Inflammatory macrophage treated with lipopolysaccharide for 1 hour (primary cell): ENCODE measurements at regions not wholly inside any gene's neighbourhood (a gene's known extent, or its start where the extent isn't known, plus 50 kb on each side); places are given as distances from the start of the nearest gene placed in this dataset.
A peak's percentile ranks its signal among the peaks of the same experiment; 100 is the strongest.

Experiments used
- DNase-seq, 2 donors: peaks; one replicate each; pipeline ENCODE4 v3.0.0-alpha.2; 2020 to 2022

DNA sequence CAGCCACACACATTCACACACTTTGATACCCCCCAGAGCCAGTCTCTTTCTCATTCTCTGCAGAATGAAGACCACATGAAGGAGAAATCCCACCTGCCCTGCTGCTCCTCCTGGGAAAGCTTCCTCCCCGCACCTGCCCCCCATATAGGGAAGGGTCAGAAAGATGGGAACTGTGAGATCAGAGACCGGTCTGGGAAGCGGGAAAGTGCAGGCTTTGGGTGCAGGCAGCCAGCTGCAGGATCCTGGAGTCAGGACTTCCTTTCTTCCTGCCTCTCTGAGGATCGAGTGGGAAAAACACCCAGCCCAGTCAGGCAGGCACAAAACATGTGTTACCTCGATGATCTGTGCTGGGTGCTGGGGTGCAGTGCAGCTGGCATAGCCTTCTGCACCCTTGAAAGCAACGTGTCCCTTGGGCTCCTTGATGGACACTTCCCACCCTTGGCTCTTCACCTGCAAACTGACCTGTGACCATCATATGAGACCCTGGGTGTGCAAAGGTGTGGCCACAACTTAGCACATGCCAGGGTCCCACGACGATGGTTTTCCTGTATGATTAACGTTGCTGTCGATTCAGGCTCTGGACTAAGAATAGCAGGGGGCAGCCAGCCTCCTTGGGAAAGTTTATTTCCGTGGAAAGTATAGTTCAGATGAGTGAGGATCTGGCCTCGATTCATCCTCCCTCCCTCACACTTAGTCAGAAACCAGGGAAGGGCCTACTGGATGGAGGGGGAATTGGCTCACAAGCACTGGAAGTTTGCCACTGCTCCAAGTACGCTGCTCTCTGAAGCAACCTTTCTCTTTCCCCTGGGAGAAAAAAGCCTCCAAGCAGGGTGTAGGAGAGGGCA is 105.4 kb upstream of the MED13L start:
- no peak for DNase-seq

DNA sequence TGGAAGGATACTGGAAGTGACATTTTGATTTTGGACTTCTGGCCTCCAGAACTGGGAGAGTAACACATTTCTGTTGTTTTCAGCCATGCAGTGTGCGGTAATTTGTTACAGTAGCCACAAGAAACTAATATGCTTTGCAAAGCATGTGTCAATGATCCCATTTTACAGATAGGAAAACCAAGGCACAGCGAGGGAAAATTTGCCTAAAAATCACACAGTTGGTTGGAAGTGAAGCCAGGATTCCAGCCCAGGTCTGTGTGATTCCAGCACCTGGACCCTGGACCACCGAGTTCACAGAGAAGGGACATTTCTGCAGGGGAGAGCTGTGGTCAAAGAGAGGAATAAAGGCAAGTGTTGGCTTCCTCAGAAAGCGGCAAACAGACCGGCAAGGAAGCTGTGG is 106.7 kb upstream of the MED13L start:
- no peak for DNase-seq

DNA sequence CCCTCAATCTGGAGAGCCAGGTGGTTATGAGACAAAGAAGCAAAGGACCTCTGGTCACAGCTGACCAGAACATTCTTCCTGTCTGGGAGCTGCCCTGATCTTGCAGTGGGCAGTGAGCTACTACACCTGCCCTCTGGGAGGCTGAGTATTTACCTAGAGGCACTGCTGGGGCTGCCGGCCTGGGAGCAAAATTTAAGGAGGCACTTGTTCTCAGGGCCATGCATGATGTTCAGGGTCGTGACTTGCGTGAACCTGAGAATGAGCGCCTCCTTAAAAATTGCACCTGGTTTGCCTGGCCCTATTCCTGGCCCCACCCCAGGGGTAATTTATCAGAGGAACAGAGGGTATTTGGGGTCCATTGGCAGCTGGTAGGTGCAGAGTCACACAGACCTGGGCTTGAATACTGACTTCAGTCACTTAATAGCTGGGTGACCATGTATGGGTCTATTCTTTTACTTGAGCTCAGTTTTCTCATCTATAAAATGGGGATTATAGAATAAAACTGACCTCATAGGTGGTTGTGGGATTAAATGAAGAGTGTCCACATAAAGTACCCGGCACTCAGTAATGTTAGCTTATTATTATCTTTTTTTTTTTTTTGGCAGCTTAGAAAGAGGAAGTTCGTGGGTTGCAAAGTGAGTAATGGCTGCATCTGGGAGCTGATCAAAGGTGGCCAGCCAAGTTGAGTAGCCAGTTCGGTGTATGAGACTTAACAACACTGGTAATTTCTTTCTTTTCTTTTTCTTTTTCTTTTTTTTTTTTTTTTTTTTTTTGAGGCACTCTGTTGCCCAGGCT is 107.4 kb upstream of the MED13L start:
- DNase-seq = peak; percentile 56 to 57

DNA sequence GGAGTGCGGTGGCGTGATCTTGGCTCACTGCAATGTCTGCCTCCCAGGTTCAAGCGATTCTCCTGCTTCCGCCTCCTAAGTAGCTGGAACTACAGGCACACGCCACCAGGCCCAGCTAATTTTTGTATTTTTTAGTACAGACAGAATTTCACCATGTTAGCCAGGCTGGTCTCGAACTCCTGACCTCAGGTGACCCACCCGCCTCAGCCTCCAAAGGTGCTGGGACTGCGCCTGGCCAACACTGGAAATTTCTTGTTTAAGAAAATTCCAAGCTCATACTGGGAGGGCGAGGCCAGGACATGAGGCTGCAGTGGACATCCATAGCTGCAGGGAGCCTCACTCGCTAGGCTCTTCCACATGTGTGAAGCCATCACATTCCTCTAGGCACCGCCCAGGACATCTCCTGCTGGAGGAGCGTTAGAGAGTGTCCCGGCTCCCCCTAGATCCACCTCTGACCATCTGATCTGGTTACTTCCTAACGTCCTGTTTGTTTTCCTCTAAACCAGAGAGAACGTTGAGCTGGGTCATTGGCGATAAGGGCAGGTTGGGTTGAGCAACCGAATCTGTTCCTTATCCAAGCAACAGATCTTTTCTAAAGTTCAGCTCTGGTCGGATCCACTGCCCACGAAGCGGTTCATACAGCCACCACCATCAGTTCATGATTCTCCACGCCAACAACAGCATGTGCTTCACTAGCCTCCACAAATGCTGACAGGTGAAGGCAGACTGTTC is 108.2 kb upstream of the MED13L start:
- DNase-seq = no peak

DNA sequence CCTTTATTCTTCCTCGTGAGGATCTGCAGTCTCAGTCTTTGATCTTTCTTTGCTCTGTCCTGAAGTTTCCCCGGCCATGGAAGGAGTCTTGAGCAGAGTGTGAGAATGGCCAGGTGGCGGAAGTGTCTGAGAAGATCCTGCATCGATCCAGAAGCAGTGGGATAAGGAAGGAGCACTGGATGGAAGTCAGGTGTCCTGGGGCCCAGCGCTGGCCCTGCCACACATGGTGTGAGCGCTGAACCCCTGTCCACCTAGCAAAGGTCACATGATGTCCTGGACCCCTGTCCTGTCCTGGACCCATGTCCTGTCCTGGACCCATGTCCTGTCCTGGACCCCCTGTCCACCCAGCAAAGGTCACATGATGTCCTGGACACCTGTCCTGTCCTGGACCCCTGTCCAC is 111.8 kb upstream of the MED13L start:
- DNase-seq = no peak

DNA sequence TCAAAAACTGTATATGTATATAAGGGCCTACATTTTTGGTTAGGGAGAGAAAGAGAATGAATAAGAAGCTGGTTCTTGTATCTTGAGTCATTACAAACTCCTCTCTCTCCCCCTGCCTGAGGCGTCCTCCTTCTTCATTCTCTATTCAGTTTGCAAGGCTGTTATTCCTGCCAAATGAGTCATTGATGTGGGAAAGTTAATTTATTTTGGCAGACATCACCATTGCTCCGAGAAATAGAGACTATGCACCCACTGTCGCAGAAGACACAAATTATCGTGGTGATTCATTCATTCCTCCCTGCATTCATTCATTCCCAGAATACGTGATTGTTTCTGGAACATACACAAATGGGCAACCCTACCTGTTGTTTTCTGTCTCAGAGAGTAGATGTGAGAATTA is 112.5 kb upstream of the MED13L start:
- no peak for DNase-seq

DNA sequence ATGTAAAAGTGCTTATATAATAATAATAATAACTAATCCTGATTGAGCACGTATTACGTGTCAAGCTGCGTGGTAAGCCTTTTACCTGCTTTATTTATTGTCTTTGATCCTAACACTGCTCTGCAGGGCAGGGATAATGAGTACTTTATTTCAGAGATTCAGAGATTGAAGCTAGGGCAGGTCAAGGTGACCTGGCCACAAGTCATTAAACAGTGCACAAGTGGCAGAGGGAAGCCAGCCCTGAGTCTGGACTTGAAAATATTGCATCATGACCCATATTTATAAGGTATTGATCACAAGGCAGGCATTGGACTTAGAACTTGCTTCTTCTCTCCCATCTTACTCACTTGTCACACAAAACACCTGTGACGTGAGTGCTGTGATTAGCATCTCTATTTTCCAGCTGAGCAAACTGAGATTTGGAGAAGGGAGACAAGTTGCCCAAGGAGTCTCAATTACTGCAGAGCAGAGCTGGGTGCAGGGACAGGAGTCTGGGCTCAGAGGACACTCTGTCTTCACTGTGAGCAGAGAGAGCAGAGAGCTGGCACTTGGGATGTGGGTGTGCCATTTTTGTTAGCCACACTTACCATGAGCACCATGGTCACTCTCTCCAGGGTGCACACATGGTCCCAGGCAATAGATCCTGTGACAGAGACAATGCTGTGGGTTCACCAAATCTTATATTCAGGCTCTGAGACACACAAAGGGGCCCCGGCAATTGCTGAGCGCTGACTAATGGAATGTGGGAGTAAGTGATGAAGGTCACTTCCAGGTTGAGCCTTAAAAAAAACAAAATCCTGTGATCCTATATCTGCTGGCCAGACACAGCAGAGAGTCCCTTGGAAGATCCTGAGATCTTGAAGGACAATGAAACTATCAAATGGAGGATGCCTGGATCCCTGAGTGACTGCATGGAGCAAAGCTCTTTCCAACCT is 113.2 kb upstream of the MED13L start:
- DNase-seq = no peak

DNA sequence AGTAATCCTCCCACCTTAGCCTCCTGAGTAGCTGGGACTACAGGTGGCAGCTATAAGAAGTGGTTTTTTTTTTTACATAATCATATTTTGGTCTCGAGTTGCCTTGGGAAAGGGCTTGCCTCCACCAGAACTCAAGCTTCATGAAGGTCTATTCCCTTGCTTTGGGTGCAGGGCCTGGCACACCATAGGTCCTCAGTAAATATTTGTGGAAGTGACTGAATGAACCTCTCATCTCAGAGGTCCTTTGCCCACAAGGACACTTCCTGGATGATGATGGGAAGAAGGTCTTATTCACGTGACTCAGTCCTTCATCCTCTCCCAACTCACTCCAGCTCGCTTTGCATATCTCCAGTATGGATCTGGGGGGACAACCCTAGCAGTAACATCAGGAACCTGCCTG is 114.0 kb upstream of the MED13L start:
- no peak for DNase-seq

DNA sequence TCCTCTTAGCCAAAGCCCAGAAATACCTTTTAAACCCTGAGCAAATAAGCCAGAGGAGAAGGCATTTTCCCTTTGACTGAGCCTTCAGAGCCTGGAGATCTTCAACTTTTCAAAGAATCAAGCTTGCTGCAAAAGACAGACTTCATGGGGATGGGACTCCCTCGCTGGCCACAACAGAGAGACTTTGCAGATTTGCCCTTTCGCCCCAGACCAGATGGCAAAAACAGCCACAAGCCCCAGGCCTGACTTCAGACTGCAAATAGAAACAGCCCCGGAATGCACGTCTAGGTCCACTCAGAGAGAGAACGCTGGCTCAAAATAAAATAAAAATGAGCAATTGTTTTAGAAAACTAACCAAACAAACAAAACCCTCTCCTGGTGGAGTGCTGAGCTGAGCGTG is 114.6 kb upstream of the MED13L start:
- no peak for DNase-seq

DNA sequence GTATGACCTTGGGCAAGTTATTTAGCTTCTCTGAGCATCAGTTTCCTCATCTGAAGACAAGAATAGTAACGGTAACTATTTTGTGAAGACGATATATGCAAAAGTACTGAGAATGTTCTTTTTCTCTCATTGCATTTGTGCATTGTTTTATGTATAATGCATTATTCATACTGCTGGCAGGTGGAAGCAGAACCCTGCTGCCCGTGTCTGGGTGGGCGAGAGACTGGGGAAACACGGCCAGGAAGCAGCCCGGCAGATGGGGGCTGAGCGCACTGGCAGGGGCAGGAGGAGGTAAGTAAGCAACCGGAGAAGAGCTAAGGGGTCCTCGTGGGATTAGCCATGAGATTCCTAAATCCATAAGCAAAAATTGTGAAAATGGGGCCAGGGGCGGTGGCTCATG is 115.8 kb upstream of the MED13L start:
- DNase-seq = no peak

DNA sequence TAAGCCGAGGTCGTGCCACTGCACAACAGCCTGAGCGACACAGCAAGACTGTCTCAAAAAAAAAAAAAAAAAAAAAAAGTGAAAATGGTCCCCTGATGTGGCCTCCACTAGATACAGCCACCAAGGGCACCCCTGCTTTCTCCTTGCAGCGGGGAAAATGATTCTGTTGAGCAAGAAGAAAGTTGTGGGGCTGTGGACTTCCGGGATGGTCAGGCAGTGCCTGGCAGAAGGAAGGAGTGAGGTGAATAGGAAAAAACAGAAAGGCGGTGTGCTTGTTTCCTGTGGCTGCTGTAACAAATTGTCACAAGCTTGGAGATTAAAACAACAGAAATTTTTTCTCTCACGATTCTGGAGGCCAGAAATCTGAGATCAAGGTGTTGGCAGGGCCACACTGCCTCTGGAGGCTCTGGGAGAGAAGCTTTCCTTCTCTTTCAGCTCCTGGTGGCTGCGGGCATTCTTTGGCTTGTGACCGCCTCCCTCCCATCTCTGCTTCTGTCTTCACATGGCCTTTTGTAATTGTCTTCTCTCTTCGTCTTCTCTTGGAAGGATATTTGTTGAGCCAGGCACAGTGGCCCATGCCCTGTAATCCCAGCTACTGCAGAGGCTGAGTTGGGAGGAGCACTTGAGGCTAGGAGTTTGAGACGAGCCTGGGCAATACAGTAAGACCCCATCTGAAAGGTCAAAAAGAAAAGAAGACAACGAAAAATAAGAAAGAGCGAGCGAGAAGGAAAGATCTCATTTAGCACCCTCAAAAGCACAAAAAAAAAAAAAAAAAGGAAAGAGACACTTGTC is 116.6 kb upstream of the MED13L start:
- DNase-seq = no peak

DNA sequence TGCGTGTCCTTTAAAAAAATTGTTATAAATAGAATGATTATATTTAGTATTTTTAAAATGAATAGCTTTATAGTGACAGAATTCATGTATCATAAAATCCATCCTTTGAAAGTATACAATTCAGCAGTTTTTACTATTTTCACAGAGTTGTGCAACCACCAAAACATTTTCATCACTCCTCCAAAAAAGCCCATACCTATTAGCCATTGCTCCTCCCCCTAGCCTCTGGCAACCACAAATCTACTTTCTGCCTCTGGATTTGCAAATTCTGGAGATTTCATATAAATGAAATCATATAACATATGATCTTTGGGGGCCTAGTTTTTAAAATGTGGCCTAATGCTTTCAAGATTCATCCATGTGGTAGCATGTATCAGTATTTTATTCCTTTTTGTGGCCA is 117.9 kb upstream of the MED13L start:
- DNase-seq = peak; percentile 56 to 67

DNA sequence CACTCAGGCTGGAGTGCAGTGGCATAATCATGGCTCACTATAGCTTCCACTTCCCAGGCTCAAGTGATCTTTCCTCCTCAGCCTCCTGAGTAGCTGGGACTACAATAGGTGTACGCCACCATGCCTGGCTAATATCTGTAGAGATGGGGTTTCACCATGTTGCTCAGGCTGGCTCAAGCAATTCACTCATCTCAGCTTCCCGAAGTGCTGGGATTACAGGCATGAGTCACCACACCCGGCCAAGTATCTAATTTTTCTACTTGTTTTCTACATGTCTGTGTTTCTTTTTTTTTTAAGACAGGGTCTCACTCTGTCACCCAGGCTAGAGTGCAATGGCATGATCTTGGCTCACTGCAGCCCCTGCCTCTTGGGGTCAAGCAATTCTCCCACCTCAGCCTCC is 119.7 kb upstream of the MED13L start:
- no peak for DNase-seq

DNA sequence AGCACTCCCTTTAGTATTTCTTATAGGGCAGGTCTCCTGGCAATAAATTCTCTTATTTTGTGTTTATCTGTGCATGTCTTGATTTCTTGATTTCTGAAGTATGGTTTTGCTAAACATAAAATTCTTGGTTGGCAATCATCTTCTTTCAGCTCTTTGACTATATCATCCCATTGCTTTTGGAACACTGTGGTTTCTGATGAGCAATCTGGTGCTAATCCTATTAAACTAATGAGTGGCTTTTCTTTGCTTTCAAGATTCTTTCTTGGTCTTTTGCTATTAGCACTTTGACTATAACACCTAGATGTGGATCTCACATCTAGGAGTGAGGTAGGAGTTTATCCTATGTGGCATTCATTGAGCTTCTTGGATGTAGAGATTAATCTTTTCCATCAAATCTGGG is 120.7 kb upstream of the MED13L start:
- DNase-seq = no peak

DNA sequence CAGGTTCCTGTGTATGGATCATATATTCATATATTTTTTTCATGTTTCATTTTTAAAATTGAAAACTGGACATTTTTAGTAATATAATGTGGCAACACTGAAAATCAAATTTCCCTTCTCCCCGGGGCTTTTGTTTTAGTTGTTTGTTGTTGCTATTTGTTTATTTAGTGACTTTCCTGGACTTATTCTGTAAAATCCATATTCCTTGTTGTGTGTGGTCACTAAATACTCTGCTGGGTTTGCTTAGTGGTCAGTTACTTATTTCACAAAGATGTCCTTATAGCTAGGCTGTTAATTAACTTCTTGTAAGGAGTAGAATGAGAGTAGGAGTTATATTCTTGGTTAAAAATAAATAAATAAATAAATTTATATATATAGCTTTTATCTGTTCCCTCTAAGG is 121.6 kb upstream of the MED13L start:
- no peak for DNase-seq

DNA sequence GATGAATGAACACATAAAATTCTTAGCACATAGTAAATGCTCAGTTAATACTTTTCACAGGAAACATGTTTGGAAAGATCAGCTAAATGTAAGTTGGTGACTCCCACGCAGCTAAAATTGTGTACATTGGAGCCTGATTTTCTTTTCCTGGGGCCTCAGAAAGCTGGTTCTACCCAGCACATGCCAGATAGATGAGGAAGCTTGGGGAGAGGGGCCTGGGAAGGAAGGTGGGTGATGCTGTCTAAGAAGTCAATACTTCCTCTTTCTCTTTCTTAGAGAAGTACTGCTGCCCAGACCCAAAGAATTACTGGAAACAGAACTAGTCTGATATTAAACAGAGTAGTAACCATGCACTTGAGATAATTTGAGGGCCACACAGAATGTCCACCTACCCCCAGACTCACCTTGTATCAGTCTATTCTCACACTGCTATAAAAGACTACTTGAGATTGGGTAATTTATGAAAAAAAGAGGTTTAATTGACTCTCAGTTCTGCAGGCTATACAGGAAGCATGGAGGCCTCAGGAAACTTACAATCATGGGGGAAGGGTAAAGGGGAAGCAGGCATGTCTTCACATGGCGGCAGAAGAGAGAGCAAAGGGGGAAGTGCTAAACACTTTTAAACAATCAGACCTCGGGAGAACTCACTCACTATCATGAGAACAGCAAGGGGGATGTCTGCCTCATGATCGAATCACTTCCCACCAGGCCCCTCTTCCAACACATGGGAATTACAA is 123.3 kb upstream of the MED13L start:
- DNase-seq = peak; percentile 71 to 86

DNA sequence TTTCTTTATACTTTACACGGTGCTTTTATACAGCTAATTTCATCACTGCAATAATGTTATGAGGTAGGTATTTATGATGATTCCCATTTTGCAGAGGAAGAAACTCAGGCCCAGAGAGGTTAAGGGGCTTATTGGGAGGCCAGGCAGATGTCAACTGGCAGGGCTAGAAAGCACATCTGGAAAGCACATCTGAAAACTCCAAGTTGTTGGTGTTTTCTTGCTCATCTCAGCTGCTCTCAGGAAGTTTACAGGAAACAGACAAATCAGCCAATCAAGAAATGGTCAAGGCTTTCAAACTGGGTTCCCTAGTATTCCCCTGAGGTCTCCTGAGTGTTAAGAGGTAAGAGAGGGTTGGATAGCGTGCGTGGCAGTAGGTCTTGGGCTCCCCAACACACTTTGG is 124.1 kb upstream of the MED13L start:
- DNase-seq = no peak

DNA sequence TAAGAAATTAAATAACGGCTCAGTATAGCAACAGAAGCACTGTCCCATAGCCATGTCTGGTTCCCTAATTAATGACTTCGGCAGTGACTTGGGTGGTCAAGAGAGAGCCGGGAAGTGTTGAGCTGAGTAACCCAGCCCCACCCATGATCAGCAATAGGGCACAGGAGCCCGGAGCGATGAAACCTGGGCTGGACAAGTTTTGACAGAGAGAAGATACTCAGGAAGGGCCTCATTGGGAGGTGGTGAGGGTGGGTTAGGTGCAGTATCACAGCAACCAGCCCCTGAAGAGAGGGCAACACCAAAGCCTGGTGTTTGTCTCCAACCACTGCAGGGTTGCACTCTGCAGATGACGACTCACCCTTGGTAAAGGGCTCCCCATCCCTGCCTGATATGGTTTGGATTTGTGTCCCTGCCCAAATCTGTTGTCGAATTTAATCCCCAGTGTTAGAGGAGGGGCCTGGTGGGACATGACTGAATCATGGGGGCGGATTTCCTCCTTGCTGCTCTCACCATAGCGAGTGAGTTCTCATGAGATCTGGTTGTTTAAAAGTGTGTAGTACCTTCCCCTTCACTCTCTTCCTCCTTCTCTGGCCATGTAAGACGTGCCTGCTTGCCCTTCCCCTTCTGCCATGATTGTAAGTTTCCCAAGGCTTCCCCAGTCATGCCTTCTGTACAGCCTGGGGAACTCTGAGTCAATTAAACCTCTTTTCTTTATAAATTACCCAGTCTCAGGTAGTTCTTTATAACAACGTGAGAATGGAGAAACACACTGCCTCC is 124.9 kb upstream of the MED13L start:
- DNase-seq = peak in 1 of 2 donors; percentile 32

DNA sequence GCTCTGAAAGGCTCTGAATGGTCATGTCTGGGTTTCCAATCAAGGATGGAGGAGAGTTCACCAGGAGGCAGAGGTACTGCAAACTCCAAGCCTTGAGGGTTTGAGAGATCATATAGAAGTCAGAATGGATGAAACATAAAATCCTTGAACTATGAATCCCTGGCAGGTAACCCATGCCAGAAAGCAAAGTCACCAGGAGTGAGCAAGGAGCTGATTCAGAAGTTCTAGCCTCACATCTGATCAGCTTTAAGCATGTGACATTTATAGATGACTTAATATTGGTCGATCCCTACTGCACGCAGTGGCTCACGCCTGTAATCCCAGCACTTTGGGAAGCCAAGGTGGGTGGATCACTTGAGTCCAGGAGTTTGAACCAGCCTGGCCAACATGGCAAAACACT is 126.1 kb upstream of the MED13L start:
- DNase-seq = no peak

DNA sequence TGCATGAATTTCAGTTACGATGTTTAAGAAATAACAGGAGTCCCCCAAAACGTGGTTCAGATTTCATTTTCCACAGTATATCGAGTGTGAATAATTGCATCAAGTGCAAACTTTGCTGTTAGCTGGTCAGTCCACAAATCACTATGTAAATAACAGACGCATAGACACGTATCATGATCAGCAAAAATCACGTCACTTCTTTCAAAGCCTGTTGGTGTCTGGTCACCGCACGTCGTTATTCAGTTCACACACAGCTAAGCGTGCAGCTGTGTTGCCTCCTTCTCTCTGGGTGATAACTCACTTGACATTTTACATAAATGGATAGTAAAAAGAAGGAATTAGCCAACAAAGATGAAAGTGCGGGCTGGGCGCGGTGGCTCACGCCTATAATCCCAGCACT is 126.8 kb upstream of the MED13L start:
- no peak for DNase-seq
